ENCODE measurements at regions not wholly inside any gene's neighbourhood (a gene's known extent, or its start where the extent isn't known, plus 50 kb on each side); places are given as distances from the start of the nearest gene placed in this dataset.

- no peak for TF ChIP-seq CTCF (IDR thresholded peaks at IDR 0.05)
- no peak for TF ChIP-seq ZFX (IDR thresholded peaks at IDR 0.05; ENCODE audit: borderline replicate concordance)
These were observed 74.6 kb upstream of the KIF5B start for GRCh38 chr10:32130788-32131187.

All from 22Rv1 (cell line).